HL-60 (cell line): ENCODE measurements at regions not wholly inside any gene's neighbourhood (a gene's known extent, or its start where the extent isn't known, plus 50 kb on each side); places are given as distances from the start of the nearest gene placed in this dataset.

Experiments
- DNase-seq, 2 experiments: peaks; one replicate each; pipeline ENCODE4 v3.0.0-alpha.2; 2010 to 2020; ENCODE audit warnings: low read depth in 1 of 2, low spot score in 1 of 2
- H3K27ac ChIP-seq: fragments of 250-450 bp; sonication (Bioruptor Pico); replicated peaks from 2 replicates; pipeline ENCODE4 v1.5.1; 2020; ENCODE audit warnings: mild to moderate bottlenecking, moderate library complexity
- H3K27me3 ChIP-seq: fragments of 250-450 bp; sonication (Bioruptor Pico); 2 replicates; pipeline ENCODE4 v1.5.1; 2021; ENCODE audit warnings: mild to moderate bottlenecking, moderate library complexity; ENCODE audit not compliant: insufficient read depth, poor library complexity, severe bottlenecking
- H3K4me3 ChIP-seq: replicated peaks from 2 replicates; pipeline ENCODE4 v1.5.1; 2011; ENCODE audit warnings: mild to moderate bottlenecking, control low read depth, low read length; ENCODE audit not compliant: insufficient read depth
- GABPA ChIP-seq: IDR thresholded peaks from 2 replicates; pipeline ENCODE4 v1.6.1; 2012; ENCODE audit warnings: low read depth
- POLR2AphosphoS5 ChIP-seq: IDR thresholded peaks from 2 replicates; pipeline ENCODE4 v1.6.1; 2012; ENCODE audit warnings: low read depth
- SPI1 ChIP-seq: IDR thresholded peaks from 2 replicates; pipeline ENCODE4 v1.6.1; 2012; ENCODE audit warnings: low read depth, mild to moderate bottlenecking, borderline replicate concordance
- TF ChIP-seq, protein P1 (sequence below): IDR thresholded peaks from one replicate; pipeline ENCODE4 v1.5.1; 2011; ENCODE audit warnings: low read length, control low read depth, inconsistent platforms; ENCODE audit not compliant: insufficient read depth
- TF ChIP-seq, protein P2 (sequence below): IDR thresholded peaks from 2 replicates; pipeline ENCODE4 v1.6.1; 2012; ENCODE audit warnings: low read depth; ENCODE audit not compliant: insufficient replicate concordance

DNA sequence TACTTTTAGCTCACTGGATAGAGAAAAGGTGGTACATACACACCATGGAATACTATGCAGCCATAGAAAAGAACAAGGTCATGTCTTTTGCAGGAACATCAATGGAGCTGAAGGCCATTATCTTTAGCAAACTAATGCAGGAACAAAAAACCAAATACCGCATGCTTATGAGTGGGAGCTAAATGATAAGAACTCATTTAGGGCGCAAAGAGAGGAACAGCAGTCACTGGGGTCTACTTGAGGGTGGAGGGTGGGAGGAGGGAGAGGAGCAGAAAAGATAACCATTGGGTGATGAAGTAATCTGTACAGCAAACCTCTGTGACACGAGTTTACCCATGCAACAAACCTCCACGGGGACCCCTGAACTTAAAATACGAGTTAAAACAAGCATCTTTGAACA, 135.1 kb downstream of the IRS2 start:
- peak overlapping the region; percentile 75 for H3K27ac ChIP-seq
- no peak overlapping the region for H3K4me3 ChIP-seq
- no peaks in the 10 kb centered on the region for H3K27me3 ChIP-seq
- no peak for DNase-seq
- TF ChIP-seq POLR2AphosphoS5 = no peak
- no peak for TF ChIP-seq SPI1
- TF ChIP-seq, protein P1, sequence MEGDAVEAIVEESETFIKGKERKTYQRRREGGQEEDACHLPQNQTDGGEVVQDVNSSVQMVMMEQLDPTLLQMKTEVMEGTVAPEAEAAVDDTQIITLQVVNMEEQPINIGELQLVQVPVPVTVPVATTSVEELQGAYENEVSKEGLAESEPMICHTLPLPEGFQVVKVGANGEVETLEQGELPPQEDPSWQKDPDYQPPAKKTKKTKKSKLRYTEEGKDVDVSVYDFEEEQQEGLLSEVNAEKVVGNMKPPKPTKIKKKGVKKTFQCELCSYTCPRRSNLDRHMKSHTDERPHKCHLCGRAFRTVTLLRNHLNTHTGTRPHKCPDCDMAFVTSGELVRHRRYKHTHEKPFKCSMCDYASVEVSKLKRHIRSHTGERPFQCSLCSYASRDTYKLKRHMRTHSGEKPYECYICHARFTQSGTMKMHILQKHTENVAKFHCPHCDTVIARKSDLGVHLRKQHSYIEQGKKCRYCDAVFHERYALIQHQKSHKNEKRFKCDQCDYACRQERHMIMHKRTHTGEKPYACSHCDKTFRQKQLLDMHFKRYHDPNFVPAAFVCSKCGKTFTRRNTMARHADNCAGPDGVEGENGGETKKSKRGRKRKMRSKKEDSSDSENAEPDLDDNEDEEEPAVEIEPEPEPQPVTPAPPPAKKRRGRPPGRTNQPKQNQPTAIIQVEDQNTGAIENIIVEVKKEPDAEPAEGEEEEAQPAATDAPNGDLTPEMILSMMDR = no peak
- TF ChIP-seq, protein P2, sequence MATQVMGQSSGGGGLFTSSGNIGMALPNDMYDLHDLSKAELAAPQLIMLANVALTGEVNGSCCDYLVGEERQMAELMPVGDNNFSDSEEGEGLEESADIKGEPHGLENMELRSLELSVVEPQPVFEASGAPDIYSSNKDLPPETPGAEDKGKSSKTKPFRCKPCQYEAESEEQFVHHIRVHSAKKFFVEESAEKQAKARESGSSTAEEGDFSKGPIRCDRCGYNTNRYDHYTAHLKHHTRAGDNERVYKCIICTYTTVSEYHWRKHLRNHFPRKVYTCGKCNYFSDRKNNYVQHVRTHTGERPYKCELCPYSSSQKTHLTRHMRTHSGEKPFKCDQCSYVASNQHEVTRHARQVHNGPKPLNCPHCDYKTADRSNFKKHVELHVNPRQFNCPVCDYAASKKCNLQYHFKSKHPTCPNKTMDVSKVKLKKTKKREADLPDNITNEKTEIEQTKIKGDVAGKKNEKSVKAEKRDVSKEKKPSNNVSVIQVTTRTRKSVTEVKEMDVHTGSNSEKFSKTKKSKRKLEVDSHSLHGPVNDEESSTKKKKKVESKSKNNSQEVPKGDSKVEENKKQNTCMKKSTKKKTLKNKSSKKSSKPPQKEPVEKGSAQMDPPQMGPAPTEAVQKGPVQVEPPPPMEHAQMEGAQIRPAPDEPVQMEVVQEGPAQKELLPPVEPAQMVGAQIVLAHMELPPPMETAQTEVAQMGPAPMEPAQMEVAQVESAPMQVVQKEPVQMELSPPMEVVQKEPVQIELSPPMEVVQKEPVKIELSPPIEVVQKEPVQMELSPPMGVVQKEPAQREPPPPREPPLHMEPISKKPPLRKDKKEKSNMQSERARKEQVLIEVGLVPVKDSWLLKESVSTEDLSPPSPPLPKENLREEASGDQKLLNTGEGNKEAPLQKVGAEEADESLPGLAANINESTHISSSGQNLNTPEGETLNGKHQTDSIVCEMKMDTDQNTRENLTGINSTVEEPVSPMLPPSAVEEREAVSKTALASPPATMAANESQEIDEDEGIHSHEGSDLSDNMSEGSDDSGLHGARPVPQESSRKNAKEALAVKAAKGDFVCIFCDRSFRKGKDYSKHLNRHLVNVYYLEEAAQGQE = no peak
- no peak for TF ChIP-seq GABPA

DNA sequence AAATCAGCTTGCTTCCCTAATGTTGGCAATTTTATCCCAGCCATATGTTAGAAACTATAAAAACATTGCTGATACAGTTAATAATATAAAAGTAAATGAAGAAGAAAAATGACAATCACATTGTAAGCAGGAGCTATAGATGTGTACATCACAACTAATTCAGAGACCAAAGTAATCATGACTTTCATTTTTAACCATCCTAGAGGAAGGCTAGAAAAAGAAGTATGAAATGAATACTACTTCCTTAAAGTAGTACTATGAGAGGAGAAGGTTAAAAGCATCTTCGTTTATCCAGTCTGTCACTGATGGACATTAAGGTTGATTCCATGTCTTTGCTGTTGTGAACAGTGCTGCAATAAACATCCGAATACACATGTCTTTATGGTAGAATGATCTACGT, 135.5 kb downstream of the IRS2 start:
- no peaks in the 10 kb centered on the region for H3K27me3 ChIP-seq
- TF ChIP-seq POLR2AphosphoS5 = no peak
- TF ChIP-seq, protein P1 = no peak
- no peak for TF ChIP-seq SPI1
- no peak for TF ChIP-seq GABPA
- TF ChIP-seq, protein P2 = no peak
- H3K4me3 ChIP-seq = no peak overlapping the region
- DNase-seq = no peak
- H3K27ac ChIP-seq = peak overlapping the region; percentile 75; the same call in 1 of the 2 replicates

DNA sequence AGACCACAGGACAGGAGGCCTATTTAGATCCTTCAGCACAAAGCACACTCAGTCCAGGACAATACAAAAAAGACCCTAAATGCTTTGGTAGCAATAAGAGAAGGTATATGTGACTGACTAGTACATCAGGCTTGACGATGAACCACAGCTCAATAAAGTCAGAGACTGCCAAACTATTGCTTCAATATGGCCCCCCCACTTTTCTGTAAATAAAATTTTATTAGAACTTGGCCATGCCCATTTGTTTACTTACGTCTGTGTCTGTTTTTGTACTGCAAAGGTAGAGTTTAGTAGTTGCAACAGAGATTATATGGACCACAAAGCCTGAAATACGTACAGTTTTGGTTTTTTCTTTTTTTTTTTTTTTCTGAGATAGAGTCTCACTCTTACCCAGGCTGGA, 136.7 kb downstream of the IRS2 start:
- H3K4me3 ChIP-seq = no peak overlapping the region
- no peak for DNase-seq
- TF ChIP-seq, protein P1 = no peak
- TF ChIP-seq, protein P2 = no peak
- TF ChIP-seq POLR2AphosphoS5 (no peak), SPI1 (no peak), GABPA (no peak)
- H3K27me3 ChIP-seq = no peaks in the 10 kb centered on the region
- no peak overlapping the region for H3K27ac ChIP-seq
